OCI-LY7 (cell line): ENCODE measurements at regions not wholly inside any gene's neighbourhood (a gene's known extent, or its start where the extent isn't known, plus 50 kb on each side); places are given as distances from the start of the nearest gene placed in this dataset.

ENCODE experiments used
- BruUV-seq: library from RNA; stranded (reverse); fragments of 400-500 nt; replicated peaks from 2 replicates; lab custom pipeline; 2021; lab: Mats Ljungman, UMichigan
- CTCF ChIA-PET: fragments of 300-600 bp; sonication (Branson Sonifier 250); formaldehyde crosslinking; loops from one replicate; lab custom pipeline; 2022; ENCODE audit warnings: antibody characterized with exemption; ENCODE audit not compliant: unreplicated experiment; lab: Charles Lee
- POLR2A ChIA-PET: fragments of 300-600 bp; sonication (Branson Sonifier 250); formaldehyde crosslinking; loops from one replicate; lab custom pipeline; 2022; ENCODE audit warnings: antibody characterized with exemption; lab: Charles Lee
- DNase-seq: peaks from one replicate; pipeline ENCODE4 v3.0.0-alpha.2; 2015; ENCODE audit warnings: low spot score
- H2AFZ ChIP-seq: fragments of 200-600 bp; sonication (generic), shearing (Covaris generic); 2 replicates; pipeline ENCODE4 v1.6.1; 2014; ENCODE audit warnings: mild to moderate bottlenecking, antibody characterized with exemption, low read length, moderate library complexity
- H3K27ac ChIP-seq: fragments of 200-600 bp; sonication (generic); 2 replicates; pipeline ENCODE4 v1.5.1; 2014; ENCODE audit warnings: mixed run types, low read depth, mild to moderate bottlenecking, moderate library complexity, low read length, inconsistent platforms; ENCODE audit not compliant: poor library complexity, severe bottlenecking
- H3K36me3 ChIP-seq: fragments of 200-600 bp; sonication (generic); 2 replicates; pipeline ENCODE4 v1.6.1; 2014; ENCODE audit warnings: mild to moderate bottlenecking, antibody characterized with exemption, low read length, moderate library complexity, mixed read lengths; ENCODE audit not compliant: insufficient read depth
- H3K4me1 ChIP-seq: fragments of 200-600 bp; sonication (generic); 2 replicates; pipeline ENCODE4 v1.5.1; 2014; ENCODE audit warnings: mild to moderate bottlenecking, low read length; ENCODE audit not compliant: insufficient read depth, poor library complexity, severe bottlenecking
- H3K4me2 ChIP-seq: fragments of 200-600 bp; sonication (generic); 2 replicates; pipeline ENCODE4 v1.6.1; 2014; ENCODE audit warnings: mild to moderate bottlenecking, low read length
- H3K4me3 ChIP-seq: fragments of 200-600 bp; sonication (generic); 2 replicates; pipeline ENCODE4 v1.5.1; 2014; ENCODE audit warnings: mild to moderate bottlenecking, low read depth, low read length; ENCODE audit not compliant: poor library complexity, severe bottlenecking
- H3K79me2 ChIP-seq: fragments of 200-600 bp; sonication (generic); 2 replicates; pipeline ENCODE4 v1.6.1; 2016; ENCODE audit warnings: low read depth, mild to moderate bottlenecking, low read length, moderate library complexity, mixed read lengths; ENCODE audit not compliant: insufficient read depth
- H3K9me2 ChIP-seq: fragments of 200-600 bp; sonication (generic); 2 replicates; pipeline ENCODE4 v1.6.1; 2016; ENCODE audit warnings: mild to moderate bottlenecking, low read length, mixed read lengths; ENCODE audit not compliant: insufficient read depth
- H3K9me3 ChIP-seq: fragments of 200-600 bp; sonication (generic); 2 replicates; pipeline ENCODE4 v1.6.1; 2014; ENCODE audit warnings: mild to moderate bottlenecking, mixed run types, low read length, mixed read lengths
- H4K20me1 ChIP-seq: fragments of 200-600 bp; sonication (generic); 2 replicates; pipeline ENCODE4 v1.6.1; 2014; ENCODE audit warnings: mild to moderate bottlenecking, antibody characterized with exemption, low read length, moderate library complexity, mixed read lengths; ENCODE audit not compliant: insufficient read depth
- EZH2phosphoT487 ChIP-seq: fragments of 200-600 bp; sonication (generic); IDR thresholded peaks from 2 replicates; pipeline ENCODE4 v1.6.1; 2018; ENCODE audit warnings: low read depth, borderline replicate concordance, mild to moderate bottlenecking, mixed run types, antibody characterized with exemption, low read length, moderate library complexity, mixed read lengths
- intact Hi-C: fragments of 100-400 bp; cut with micrococcal nuclease; formaldehyde crosslinking; loops from one replicate; pipeline ENCODE4 v1.10.0; 2022; ENCODE audit not compliant: unreplicated experiment
- TF ChIP-seq, protein P1 (sequence below): fragments of 200-600 bp; sonication (generic); conservative IDR thresholded peaks from 2 replicates; pipeline ENCODE4 v1.5.1; 2014; ENCODE audit warnings: mild to moderate bottlenecking, antibody characterized with exemption, low read length, moderate library complexity, mixed read lengths

DNA sequence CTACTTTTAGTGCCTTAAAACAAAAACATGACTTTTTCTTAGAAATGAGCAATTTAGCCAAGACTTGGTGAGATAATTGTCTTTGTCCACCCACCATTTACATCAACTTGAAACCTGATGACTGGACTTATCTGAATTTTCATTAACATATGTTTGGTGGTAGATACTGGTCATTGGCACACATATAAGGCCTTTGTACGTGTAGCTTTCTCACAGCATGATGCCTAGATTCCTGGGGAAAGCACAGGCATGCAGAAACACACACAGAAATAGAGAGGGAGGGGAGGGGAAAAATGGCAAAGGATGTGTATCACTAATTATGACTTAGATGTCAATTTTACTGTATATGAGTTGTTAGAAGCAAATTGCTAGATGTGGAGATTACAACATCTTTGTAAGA lies 488.4 kb downstream of the NXPH1 start:
- Histone ChIP-seq H2AFZ (no peak overlapping the region), H3K27ac (no peak overlapping the region), H3K79me2 (no peaks in the 10 kb centered on the region), H3K4me3 (no peak overlapping the region), H3K4me2 (no peak overlapping the region), H3K9me2 (no peaks in the 10 kb centered on the region), H3K4me1 (no peaks in the 10 kb centered on the region), H3K9me3 (no peaks in the 10 kb centered on the region), H3K36me3 (no peaks in the 10 kb centered on the region), H4K20me1 (no peaks in the 10 kb centered on the region)
- no TSS peak for BruUV-seq
- POLR2A ChIA-PET = no interaction called here
- DNase-seq = no peak
- CTCF ChIA-PET = interaction anchor here (0.6 kb wide), 1 partner anchor 58 kb away, joined by 3 read pairs; no protein-coding TSS in a partner anchor
- intact Hi-C loops = no loop called here
- TF ChIP-seq EZH2phosphoT487 = no peak
- TF ChIP-seq, protein P1, sequence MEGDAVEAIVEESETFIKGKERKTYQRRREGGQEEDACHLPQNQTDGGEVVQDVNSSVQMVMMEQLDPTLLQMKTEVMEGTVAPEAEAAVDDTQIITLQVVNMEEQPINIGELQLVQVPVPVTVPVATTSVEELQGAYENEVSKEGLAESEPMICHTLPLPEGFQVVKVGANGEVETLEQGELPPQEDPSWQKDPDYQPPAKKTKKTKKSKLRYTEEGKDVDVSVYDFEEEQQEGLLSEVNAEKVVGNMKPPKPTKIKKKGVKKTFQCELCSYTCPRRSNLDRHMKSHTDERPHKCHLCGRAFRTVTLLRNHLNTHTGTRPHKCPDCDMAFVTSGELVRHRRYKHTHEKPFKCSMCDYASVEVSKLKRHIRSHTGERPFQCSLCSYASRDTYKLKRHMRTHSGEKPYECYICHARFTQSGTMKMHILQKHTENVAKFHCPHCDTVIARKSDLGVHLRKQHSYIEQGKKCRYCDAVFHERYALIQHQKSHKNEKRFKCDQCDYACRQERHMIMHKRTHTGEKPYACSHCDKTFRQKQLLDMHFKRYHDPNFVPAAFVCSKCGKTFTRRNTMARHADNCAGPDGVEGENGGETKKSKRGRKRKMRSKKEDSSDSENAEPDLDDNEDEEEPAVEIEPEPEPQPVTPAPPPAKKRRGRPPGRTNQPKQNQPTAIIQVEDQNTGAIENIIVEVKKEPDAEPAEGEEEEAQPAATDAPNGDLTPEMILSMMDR = no peak

DNA sequence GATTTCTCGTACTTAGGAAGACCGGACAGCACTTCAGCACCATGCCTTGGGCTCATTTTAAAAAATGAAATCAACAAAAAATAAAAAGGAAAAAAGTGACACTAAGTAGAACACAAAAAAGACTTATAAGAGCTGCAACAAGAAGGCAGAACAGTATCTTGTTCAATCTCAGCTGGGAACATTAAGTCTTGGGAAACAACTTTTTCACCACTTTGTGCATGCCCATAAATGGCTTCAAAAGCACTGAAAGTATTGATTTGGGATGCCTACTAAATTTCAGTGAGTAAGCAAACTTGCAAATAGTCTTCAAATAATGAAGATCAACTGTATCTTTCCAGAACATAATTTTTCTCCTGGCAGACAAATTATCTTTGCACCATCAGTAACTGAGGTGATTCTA lies 489.3 kb downstream of the NXPH1 start:
- TF ChIP-seq, protein P1 = no peak
- no peak for TF ChIP-seq EZH2phosphoT487
- Histone ChIP-seq H3K4me3 (no peak overlapping the region), H3K27ac (no peak overlapping the region), H3K4me1 (no peaks in the 10 kb centered on the region), H2AFZ (no peak overlapping the region), H3K79me2 (no peaks in the 10 kb centered on the region), H4K20me1 (no peaks in the 10 kb centered on the region), H3K9me2 (no peaks in the 10 kb centered on the region), H3K4me2 (no peak overlapping the region), H3K9me3 (no peaks in the 10 kb centered on the region), H3K36me3 (no peaks in the 10 kb centered on the region)
- intact Hi-C loops = no loop called here
- CTCF ChIA-PET = no interaction called here
- no peak for DNase-seq
- POLR2A ChIA-PET = no interaction called here
- no TSS peak for BruUV-seq

DNA sequence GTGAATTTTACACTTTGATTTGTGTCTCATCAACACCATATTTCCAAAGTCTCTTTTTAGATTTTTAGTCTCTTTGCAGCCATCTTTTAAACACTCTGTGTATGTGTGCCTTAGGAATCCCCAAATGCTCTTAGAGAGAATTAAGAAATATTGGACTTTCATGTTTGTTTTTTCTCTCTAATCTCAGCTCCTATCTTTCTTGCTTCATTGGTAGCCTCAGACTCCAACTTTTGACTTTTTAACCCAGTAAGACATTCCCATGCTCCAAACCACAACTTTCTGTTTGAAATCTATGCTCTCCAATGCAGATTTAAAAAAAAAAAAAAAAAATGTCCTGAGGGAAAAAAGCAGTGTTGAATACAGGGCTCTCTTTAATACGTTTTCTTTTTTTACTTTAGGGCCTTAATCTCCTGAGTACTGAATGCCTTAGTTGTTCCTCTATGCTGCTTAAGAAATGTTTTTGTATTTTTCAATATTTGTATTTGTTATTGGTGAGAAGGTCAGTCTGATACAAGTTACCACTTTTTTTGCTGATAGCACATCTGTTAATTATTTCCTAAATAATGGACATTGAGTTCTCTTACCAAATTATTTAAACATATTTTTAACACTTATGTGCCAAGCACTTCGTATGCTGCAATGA lies 489.9 kb downstream of the NXPH1 start:
- intact Hi-C loops = no loop called here
- Histone ChIP-seq H3K27ac (no peak overlapping the region), H3K4me1 (no peaks in the 10 kb centered on the region), H3K9me2 (no peaks in the 10 kb centered on the region), H3K4me3 (no peak overlapping the region), H3K36me3 (no peaks in the 10 kb centered on the region), H3K9me3 (no peaks in the 10 kb centered on the region), H2AFZ (no peak overlapping the region), H3K4me2 (no peak overlapping the region), H4K20me1 (no peaks in the 10 kb centered on the region), H3K79me2 (no peaks in the 10 kb centered on the region)
- POLR2A ChIA-PET = no interaction called here
- BruUV-seq = no TSS peak
- CTCF ChIA-PET = no interaction called here
- no peak for DNase-seq
- no peak for TF ChIP-seq EZH2phosphoT487
- TF ChIP-seq, protein P1 = no peak
